GM13976 (cell line): ENCODE measurements at regions not wholly inside any gene's neighbourhood (a gene's known extent, or its start where the extent isn't known, plus 50 kb on each side); places are given as distances from the start of the nearest gene placed in this dataset.

Source experiments
- DNase-seq: peaks from one replicate; pipeline ENCODE4 v3.0.0; 2012; ENCODE audit warnings: low spot score
- CTCF ChIP-seq: IDR thresholded peaks from 2 replicates; pipeline ENCODE4 v1.5.1; 2012; ENCODE audit warnings: borderline replicate concordance, mild to moderate bottlenecking; ENCODE audit not compliant: insufficient read depth; ENCODE audit errors: extremely low read depth, missing control alignments, control extremely low read depth
- in situ Hi-C: fragments of 300-500 bp; cut with MboI; formaldehyde crosslinking; loops from one replicate; pipeline ENCODE4 v1.12.0; 2022; ENCODE audit warnings: low sequenced_read_pairs, mixed read lengths, inconsistent platforms; ENCODE audit not compliant: unreplicated experiment

DNA sequence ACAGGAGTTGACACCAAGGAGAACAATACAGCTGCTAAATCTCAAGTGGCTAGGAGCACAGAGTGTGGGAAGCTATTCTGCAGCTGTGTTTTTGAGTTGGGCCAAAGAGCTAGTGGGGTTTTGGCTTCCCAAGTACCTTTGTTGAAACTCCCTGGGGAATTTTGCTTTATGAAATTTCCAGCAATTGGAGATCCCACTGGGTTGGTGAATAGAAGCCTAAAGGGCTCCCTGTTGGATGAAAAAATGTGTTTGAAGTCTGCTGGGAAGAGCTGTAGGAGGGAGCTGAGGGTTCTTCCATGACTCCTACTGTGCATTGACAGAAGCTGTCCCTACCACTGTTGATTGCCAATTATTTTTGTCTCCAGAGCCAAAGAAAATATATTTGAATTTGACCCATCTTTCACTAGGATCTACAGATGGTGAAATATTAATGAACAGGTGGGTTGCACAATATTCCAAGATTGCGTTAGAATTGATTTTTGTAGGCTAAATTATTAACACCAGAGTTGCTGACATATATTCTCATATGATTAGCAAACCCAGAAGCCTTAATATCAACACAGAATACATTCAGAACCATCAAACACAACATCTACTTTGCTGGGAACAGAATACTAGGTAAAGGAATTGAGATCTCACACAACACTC, 95.4 kb upstream of the CYP1B1 start:
- no peak for DNase-seq
- in situ Hi-C loops = no loop called here
- no peak for TF ChIP-seq CTCF

- no peak for DNase-seq
- in situ Hi-C loops = no loop called here
- TF ChIP-seq CTCF = no peak
Observed at GRCh38 chr2:38170733-38171132, 94.8 kb upstream of the CYP1B1 start.

- TF ChIP-seq CTCF = no peak
- in situ Hi-C loops = no loop called here
- no peak for DNase-seq
Observed at GRCh38 chr2:38170067-38170466, 94.1 kb upstream of the CYP1B1 start.

DNA sequence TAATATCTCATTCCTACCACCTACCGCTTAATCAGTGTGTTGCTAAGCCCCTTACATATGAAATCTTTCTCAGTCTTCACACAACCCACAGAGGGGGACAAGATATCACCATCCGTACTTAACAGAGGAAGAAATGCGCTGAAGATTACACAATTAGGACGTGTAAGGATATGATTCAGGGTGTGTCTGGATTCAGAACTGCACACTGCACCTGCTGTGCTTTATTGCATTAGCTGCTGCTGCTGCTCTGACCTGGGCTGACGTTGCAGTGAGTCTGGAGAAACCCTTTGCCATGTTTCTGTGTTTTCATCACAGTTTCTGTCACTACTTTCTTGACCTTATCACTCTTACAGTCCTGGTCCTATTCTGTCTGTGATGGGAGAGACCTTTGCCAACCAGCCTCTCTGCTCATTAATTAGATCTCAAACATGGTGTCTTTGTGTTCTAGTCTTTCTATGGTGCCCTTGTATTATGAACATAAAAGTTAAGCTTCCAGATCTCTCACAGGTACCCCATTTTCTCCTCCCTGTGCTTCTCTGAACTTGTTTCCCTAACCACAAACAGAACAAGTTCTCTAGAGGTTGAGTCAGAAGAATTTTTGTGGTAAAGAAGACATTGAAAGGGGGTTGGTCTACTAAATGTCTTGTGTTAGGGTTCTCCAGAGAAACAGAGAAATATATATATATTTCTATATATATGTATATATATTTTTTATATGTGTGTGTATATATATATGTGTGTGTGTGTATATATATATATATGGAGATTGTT, 92.9 kb upstream of the CYP1B1 start:
- TF ChIP-seq CTCF = no peak
- no peak for DNase-seq
- in situ Hi-C loops = no loop called here

DNA sequence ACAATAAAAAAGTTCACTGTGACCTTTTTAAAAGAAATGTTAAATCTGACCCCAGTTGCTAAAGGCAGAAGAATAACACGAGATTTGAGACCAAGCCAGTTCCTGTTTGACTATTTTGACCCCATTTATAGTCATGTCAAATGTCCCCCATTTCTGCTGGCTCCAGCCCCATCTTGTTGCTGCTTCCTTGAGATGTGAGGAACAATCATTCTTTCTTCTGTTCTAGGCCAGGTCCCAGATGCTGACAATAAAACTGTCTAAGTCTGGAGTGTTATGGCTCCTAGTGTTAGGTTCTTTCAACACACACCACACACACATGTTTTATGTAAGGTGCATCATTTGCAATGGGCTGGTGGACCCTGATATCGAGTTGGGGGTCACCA, 92.0 kb upstream of the CYP1B1 start:
- in situ Hi-C loops = no loop called here
- no peak for TF ChIP-seq CTCF
- DNase-seq = no peak

GRCh38 chr2:38165698-38166097, 89.7 kb upstream of the CYP1B1 start:
- no peak for TF ChIP-seq CTCF
- in situ Hi-C loops = no loop called here
- DNase-seq = no peak

DNA sequence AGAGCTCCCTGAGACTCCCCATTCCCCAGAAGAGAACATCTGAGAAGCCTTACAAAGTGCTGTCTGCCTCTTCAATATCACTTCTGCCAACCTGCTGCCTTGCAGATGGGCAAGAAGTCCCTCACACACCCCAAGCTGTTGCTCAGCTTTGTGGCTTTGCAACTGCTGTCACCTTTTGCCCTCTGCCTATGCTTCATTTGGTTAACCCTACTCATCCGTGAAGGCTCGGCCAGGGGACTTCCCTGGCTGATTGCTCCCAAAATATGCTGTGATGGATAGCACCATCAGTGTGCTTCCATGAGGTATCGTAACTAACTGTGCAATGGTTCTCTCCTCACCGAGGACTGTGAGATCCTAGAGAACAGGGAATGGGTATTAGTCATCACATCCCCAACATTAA, 88.9 kb upstream of the CYP1B1 start:
- in situ Hi-C loops = no loop called here
- TF ChIP-seq CTCF = no peak
- DNase-seq = peak; percentile 29
